SIG-M5 (cell line): ENCODE measurements at regions not wholly inside any gene's neighbourhood (a gene's known extent, or its start where the extent isn't known, plus 50 kb on each side); places are given as distances from the start of the nearest gene placed in this dataset.
A peak's percentile ranks its signal among the peaks of the same experiment; 100 is the strongest.

ENCODE experiments used
- DNase-seq: peaks from one replicate; lab custom pipeline; 2025; lab: John Stamatoyannopoulos, UW

- no peak for DNase-seq
Observed at GRCh38 chr7:28231176-28231575, 50.6 kb upstream of the JAZF1 start.

- no peak for DNase-seq
Observed at GRCh38 chr7:28236560-28236959, 56.0 kb upstream of the JAZF1 start.

GRCh38 chr7:28237363-28237762 lies 56.8 kb upstream of the JAZF1 start:
- DNase-seq = no peak

DNA sequence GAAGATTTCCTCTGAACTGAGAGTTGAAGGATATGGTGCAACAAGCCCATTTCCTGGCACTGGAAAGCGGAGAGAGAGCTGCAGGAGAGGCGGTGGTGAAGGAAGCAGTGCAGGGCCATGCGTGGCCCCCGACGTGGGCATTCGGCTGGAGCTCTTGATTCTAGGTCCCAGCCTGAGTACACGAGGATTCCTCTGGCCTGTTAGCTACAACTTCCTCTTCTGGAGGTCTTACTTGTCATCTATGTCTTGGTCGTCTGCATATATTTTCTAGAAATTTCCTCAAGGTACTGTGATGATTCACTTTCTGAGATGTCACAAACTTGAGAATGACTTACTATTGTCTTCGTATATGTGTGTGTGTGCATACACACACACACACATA lies 59.2 kb upstream of the JAZF1 start:
- DNase-seq = peak; percentile 35

GRCh38 chr7:28240481-28240880 lies 59.9 kb upstream of the JAZF1 start:
- no peak for DNase-seq

DNA sequence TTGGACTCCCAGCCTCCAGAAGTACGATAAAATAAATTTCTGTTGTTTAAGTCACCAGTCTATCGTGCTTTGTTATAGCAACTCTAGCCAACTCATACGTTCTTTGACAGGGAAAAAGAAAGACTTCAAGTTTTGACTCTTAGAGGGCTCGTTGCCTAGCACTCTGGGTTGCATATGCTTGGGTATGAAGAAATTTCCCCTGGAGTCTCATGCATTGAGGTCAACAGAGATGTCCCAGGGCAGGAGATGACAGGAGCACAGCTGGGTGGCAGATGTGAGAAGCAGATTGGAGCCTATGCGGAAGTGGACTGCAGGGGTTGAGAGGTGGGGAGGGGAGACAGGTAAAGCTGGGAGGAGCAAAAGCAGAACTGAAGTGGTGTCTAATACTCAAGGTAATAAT lies 63.3 kb upstream of the JAZF1 start:
- DNase-seq = no peak

- DNase-seq = no peak
Observed at GRCh38 chr7:28245123-28245878, 64.7 kb upstream of the JAZF1 start.

DNA sequence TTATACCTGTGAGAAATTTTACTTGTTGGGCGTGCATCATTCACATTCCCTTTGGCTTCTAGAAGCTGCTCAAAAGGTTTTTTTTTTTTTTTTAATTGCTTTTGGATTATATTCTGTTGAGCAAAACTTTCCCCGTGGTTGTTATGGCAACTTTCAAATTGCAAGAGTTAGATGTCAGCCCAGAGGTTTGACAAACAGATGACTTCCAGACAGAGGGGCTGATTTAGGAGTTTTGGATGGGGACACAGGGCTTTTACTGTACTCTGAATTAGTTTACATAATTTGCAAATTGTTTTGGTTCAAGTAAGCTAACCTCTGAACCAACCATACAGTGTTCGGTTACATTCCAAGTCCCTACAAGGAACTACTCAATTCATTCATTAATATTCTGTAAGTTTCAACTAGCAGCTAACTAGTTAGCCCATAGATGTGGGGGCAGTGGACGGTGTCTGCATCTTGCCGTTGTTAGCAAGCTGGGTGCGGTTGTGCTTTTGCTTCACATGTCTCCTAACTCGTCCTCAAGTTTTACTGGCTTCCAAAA lies 66.4 kb upstream of the JAZF1 start:
- DNase-seq = no peak

DNA sequence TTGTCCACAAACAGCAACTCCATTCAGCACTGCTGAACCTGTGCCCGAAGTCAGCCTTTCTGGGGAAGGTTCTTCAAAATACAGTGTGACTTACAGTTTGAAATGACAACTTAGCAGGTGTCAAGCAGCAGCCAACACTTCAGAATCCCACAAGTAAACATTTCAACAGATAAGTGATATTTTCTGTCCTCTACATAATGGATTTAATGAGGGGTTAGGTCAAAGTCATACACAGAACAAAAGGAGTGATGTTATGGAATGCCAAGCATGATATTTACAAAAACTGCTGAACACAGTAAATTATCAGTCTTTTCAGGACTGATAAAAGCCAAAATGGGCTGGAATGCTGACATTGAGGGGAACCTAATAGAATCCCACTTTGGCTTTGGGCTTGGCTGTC lies 77.6 kb upstream of the JAZF1 start:
- DNase-seq = no peak

DNA sequence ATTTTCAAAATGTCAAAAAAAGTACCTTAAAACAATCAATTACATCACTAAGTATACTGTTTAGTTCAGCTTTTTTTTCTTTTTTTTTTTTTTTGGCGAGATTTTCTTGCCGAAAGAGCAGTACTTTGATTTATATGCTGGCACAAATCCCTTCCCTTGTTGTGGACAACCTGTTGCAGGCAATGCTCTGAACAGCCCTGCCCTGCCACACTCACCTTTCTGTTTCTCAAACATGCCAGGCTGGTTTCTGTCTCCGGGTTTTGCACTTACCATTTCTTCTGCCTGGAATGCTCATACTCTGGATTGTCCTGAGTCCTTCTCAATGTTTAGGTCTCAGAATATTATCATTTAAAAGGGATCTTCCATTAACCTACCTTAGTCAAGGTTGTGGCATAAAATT lies 80.4 kb upstream of the JAZF1 start:
- DNase-seq = no peak

DNA sequence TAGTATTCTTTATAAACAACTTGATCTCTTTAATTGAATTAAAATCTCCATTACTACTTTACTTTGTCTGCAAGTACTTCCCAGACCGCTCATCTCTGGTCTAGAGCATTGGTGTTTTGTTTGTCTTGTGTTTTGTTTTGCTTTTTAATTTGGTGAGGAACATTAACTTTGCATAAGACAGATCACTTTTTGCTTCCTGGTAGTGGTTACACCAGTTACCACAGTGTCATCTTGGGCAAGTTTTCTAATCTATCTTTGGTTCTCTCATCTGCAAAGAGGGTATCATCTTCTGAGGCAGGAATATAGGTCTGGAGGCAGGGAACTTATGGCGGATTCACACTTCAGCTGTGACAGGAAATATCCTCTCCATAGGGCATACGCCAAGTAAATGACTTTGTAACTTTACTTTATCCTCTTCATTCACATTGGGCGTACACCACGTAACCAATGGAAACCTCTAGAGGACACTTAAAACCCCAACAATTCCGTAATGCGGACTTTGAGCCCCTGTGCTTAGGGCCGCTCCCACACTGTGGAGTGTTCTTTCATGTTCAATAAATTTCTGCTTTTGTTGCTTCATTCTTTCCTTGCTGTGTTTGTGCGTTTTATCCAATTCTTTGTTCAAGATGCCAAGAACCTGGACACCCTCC lies 83.2 kb upstream of the JAZF1 start:
- DNase-seq = no peak

- no peak for DNase-seq
Observed at GRCh38 chr7:28266402-28266801, 85.8 kb upstream of the JAZF1 start.

DNA sequence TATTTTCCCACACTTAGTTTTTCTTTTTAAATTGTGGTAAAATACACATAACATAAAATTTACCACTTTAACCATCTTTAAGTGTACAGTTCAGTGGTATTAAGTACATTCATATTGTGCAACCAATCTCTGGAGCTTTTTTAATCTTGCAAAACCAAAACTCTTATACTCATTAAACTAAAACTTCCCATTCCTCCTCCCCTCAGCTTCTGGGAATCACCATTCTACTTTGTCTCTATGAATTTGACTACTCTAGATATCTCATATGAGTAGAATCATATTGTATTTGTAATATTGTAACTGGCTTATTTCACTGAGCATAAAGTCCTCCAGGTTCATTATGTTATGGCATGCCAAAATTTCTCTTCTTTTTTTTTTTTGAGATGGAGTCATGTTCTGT lies 86.4 kb upstream of the JAZF1 start:
- no peak for DNase-seq

GRCh38 chr7:28269700-28270361 lies 89.2 kb upstream of the JAZF1 start:
- no peak for DNase-seq

GRCh38 chr7:28270536-28270935 lies 89.9 kb upstream of the JAZF1 start:
- DNase-seq = no peak

- no peak for DNase-seq
Observed at GRCh38 chr7:28272461-28272877, 91.9 kb upstream of the JAZF1 start.

DNA sequence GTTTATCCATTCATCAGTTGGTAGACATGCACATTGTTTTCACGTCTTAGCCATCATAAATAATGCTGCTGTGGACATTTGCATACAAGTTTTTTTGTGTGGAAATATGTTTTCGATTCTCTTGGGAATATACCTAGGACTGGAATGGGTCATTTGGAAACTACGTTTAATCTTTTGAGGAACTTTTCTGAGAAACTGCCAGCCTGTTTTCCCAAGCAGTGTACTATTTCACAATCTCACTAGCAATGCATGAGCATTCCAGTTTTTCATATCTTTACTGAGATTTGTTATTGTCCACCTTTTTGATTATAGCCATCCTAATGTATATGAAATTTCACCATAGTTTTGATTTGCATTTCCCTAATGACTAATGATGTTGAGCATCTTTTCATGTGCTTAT lies 95.7 kb upstream of the JAZF1 start:
- no peak for DNase-seq

GRCh38 chr7:28277364-28277763 lies 96.8 kb upstream of the JAZF1 start:
- no peak for DNase-seq

DNA sequence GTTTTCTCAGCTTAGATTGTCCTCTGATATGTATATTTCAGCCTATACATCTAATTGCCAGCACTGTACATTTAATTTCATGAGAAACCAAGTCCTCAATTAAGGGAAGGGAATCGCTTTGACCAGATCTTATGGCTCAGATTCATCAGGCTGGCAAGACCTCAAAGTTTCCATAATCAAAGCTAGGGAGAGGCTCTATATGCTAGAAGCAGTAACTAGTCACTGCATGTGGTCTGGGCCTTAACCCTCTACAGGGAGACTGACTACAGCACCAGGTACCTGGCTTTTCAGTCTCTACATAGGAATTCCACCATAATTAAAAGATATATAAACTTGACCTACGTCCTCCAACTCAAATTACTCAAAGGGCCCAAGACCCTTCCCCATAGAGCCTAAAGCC lies 97.4 kb upstream of the JAZF1 start:
- no peak for DNase-seq

- DNase-seq = no peak
Observed at GRCh38 chr7:28280516-28280915, 99.9 kb upstream of the JAZF1 start.

- DNase-seq = no peak
Observed at GRCh38 chr7:28290496-28290895, 109.9 kb upstream of the JAZF1 start.

- no peak for DNase-seq
Observed at GRCh38 chr7:28291559-28291958, 111.0 kb upstream of the JAZF1 start.
